Skeletal muscle satellite cell (primary cell): ENCODE measurements at regions not wholly inside any gene's neighbourhood (a gene's known extent, or its start where the extent isn't known, plus 50 kb on each side); places are given as distances from the start of the nearest gene placed in this dataset.

ENCODE experiments used
- H3K27me3 ChIP-seq: 2 replicates; pipeline ENCODE4 v1.7.0; 2013; ENCODE audit warnings: low read length; ENCODE audit not compliant: control insufficient read depth, insufficient read depth
- H3K36me3 ChIP-seq: 2 replicates; pipeline ENCODE4 v1.7.0; 2013; ENCODE audit warnings: mild to moderate bottlenecking, control low read depth, low read length; ENCODE audit not compliant: insufficient read depth
- H3K4me1 ChIP-seq: 2 replicates; pipeline ENCODE4 v1.7.0; 2013; ENCODE audit warnings: low read length; ENCODE audit not compliant: control insufficient read depth, insufficient read depth
- H3K4me2 ChIP-seq: 2 replicates; pipeline ENCODE4 v1.7.0; 2013; ENCODE audit warnings: mild to moderate bottlenecking, low read length
- H3K4me3 ChIP-seq: 2 replicates; pipeline ENCODE4 v1.7.0; 2013; ENCODE audit warnings: low read length
- H3K9ac ChIP-seq: 2 replicates; pipeline ENCODE4 v1.7.0; 2013; ENCODE audit warnings: mild to moderate bottlenecking, low read depth, low read length, moderate library complexity
- H3K9me3 ChIP-seq: replicated peaks from 2 replicates; pipeline ENCODE4 v1.7.0; 2013; ENCODE audit warnings: mild to moderate bottlenecking, control low read depth, low read length

DNA sequence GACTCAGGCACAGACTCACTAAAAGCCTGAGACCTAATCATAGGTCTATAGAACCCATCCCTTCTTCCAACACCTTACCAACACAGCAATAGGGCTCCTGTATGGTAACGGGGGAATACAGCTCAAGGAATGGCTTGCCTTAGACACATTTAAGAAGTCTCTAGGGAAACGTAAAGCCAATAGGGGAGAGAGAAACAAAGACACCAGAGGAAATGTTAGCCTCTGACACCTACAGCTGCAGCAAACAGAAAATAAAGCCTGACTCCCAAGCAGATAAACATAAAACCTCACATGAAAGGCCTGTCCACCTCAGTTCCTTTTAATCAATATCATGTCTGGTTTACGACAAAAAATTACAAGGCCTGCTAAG, 51.1 kb upstream of the NCOA1 start:
- Histone ChIP-seq H3K4me2 (no peak overlapping the region), H3K9ac (no peak overlapping the region), H3K4me1 (peaks cover 9% of the 10 kb centered on the region), H3K27me3 (no peaks in the 10 kb centered on the region), H3K4me3 (no peak overlapping the region), H3K9me3 (no peaks in the 10 kb centered on the region), H3K36me3 (no peaks in the 10 kb centered on the region)

DNA sequence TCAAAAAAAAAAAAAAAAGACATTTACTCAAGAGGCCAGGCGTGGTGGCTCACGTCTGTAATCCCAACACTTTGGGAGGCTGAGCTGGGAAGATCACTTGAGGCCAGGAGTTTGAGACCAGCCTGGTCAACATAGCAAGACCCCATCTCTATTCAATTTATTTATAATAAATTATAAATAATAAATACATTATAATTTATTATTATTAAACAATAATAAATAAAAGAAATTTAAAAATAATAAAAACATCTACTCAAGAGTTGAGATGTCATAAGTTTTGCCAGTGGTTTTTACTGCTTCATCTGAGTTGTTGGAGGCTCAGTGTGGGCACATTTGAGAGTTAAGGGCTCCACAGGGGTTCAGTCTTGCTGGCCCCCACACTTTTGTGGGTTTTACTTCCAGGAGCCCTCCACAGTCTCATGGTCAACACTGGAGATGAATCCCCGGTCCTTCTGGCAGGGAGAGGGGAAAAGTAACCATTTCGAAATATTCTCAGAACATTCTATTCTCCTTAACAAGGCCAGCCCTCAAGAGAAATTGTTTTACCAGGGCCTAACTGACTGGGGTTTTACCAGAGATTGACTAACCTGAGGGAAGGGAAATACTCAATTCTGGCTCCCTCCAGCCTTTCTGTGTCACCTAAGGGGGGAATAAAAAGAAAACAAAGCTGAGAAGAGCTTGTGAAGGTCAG, 51.6 kb upstream of the NCOA1 start:
- Histone ChIP-seq H3K27me3 (no peaks in the 10 kb centered on the region), H3K4me3 (no peak overlapping the region), H3K9me3 (no peaks in the 10 kb centered on the region), H3K4me1 (peaks cover 9% of the 10 kb centered on the region), H3K4me2 (no peak overlapping the region), H3K36me3 (no peaks in the 10 kb centered on the region), H3K9ac (no peak overlapping the region)

DNA sequence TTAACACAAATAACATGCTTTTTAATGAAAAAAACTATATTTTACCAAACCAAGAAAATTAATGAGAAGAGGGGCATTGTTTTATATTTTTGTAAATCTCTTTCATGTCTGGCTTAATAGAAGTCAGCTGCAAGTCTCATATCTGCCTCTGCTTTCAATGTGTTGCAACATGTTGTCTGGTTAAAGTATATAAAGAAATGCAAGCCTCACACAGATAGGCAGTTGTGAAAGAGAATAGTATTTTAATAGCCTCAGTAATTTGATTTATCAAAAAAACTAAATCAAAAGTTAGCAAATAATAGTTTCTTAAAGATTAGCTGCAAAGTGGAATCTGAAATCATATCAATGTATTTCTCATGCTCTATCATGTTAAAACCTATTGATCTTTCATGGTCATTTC, 52.9 kb upstream of the NCOA1 start:
- Histone ChIP-seq H3K4me1 (peaks cover 9% of the 10 kb centered on the region), H3K36me3 (no peaks in the 10 kb centered on the region), H3K9ac (no peak overlapping the region), H3K27me3 (no peaks in the 10 kb centered on the region), H3K4me2 (no peak overlapping the region), H3K4me3 (no peak overlapping the region), H3K9me3 (no peaks in the 10 kb centered on the region)

DNA sequence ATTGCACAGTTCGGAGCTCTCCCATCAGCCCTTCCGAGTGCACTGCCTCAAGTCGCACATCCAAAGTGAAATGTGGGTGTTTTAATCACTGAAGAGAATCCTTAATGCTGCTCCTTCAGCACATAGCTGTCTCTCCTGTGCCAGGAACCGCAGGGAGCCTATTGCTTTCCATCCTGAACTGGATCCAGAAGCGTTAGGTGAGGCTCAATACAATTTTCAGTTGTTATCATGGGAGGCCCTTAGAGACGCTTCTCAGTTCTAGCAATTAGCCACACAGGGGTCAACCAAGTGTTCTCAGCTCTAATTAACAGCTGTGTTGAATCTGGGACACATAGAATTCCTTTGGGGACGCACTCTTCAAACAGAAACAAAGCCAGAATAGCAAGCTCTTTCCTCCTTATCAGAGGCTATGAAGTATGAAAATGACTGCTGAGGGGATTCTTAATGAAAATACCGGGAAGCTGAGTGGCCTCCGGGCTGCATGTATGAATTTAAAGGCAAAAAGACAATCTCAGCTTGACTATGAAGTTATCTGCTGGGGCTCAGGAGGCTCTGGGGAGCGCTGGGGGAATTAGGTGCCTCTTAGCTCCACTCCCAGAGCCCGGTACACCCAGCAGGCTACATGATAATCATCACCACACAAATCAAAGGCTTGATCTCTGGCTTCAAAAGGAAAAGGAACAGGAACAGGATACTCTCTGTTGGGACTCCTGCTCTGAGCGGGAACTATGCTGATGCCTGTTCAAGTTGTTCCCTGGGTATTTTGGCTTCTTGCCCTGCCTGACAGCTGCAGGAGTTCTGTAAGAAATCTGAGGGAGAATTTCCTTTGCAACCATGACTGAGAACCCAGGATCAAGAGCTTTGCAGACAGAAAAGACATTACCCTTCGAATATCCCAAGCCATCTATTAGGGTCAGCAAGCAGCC, 55.4 kb upstream of the NCOA1 start:
- H3K9me3 ChIP-seq: no peaks in the 10 kb centered on the region
- H3K27me3 ChIP-seq: no peaks in the 10 kb centered on the region
- H3K4me1 ChIP-seq: peaks cover 9% of the 10 kb centered on the region
- H3K36me3 ChIP-seq: no peaks in the 10 kb centered on the region
- no peak overlapping the region for H3K9ac ChIP-seq
- no peak overlapping the region for H3K4me3 ChIP-seq
- H3K4me2 ChIP-seq: peak overlapping the region; percentile 39

DNA sequence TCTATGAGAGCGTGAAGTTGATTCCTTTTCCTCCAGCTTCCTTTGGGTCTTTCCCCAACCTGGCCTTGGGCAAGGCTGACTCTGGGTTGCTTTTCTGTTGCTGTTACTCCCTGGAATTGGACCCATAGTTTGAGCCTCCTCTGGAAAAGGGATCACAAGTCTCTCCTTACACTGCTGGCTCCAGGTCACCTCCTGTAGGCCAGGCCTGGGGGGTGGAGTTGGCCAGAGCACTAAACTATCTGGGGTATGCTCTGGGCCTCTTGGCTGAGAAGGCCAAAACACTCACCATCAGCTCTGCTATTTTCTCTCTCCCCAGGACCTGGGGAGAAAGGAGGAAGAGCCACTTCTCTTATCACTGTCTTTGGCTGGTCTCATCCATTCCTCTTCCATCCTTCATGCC, 56.5 kb upstream of the NCOA1 start:
- H3K4me2 ChIP-seq: no peak overlapping the region
- peaks cover 9% of the 10 kb centered on the region for H3K4me1 ChIP-seq
- no peaks in the 10 kb centered on the region for H3K27me3 ChIP-seq
- no peak overlapping the region for H3K4me3 ChIP-seq
- no peaks in the 10 kb centered on the region for H3K9me3 ChIP-seq
- no peaks in the 10 kb centered on the region for H3K36me3 ChIP-seq
- no peak overlapping the region for H3K9ac ChIP-seq

DNA sequence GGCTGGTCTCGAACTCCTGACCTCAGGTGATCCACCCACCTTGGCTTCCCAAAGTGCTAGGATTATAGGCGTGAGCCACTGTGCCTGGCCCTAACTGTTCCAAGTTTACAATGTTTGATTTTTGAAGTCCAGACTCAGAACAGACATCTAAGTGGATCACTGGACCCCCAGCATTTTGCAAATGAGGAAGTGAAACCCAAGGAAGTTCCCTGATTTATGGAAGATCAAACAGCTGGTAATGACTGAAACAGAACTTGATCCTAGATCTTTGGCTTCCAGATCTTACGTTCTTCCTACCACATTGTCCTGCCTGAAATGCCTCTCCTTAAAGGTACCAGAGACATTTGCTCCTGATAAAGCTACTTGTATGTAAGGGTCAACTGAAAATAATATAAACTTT, 58.3 kb upstream of the NCOA1 start:
- no peaks in the 10 kb centered on the region for H3K27me3 ChIP-seq
- no peak overlapping the region for H3K4me2 ChIP-seq
- H3K36me3 ChIP-seq: no peaks in the 10 kb centered on the region
- no peaks in the 10 kb centered on the region for H3K9me3 ChIP-seq
- H3K4me1 ChIP-seq: peaks cover 9% of the 10 kb centered on the region
- no peak overlapping the region for H3K9ac ChIP-seq
- no peak overlapping the region for H3K4me3 ChIP-seq

DNA sequence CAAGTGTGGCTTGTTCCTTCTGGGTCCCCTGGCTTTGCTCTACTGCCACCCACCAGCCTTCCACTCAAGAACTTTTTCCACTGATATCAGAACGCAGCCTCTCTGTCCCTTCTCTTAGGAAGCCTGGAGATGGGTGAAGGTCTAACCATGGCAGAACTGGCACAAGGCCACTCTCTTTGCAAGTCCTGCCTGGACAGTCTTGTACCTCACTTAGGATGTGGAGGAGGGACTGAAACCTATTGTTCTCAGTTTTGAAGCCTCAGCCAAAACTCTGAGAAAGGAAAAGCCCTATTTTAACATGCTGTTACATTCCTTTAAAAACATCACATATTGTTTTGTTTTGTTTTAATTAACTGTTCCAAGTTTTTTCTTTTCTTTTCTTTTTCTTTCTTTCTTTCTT, 58.9 kb upstream of the NCOA1 start:
- peaks cover 9% of the 10 kb centered on the region for H3K4me1 ChIP-seq
- H3K9me3 ChIP-seq: no peaks in the 10 kb centered on the region
- H3K27me3 ChIP-seq: no peaks in the 10 kb centered on the region
- H3K36me3 ChIP-seq: no peaks in the 10 kb centered on the region
- H3K9ac ChIP-seq: no peak overlapping the region
- no peak overlapping the region for H3K4me2 ChIP-seq
- no peak overlapping the region for H3K4me3 ChIP-seq

DNA sequence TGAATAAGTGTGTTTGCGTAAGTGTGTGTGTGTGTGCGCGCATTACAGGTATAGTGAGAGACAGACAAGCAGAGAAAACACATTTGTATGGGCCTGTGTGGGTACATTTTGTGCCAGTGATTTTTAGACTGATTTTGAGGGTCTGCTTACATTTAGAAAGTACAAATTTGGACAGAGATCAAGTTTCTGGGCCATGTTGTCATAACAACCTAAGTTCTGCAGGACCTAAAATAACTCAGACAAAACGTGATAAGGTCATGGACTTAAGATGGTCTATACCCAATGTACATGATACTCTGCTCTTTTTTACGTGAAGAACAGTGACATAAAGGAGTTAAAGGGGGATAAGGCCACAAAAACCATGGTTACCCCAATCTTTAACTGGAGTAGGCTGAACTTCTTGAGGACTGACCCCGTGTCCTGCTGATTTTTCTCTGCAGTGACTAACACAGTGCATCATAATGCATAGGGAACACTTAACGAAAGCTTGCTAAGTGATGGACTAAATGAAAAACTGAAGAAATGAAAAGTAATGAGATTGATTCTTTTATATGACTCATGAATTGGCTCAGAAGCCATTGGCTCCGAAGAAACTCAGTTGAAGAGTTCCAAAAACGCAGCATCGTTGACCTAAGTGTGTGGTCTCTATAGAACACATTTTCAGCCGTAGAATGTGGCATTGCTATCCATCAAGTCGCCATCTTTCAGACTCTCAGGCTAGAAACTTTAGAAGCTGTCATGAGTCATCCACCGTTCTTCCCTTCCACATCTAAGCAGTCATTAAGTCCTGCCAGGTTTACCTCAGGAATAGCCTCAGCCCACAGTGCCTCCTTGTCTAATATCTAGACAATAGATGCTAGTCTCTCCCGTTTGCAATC, 61.6 kb upstream of the NCOA1 start:
- Histone ChIP-seq H3K4me3 (no peak overlapping the region), H3K36me3 (no peaks in the 10 kb centered on the region), H3K4me2 (no peak overlapping the region), H3K4me1 (no peaks in the 10 kb centered on the region), H3K9me3 (no peaks in the 10 kb centered on the region), H3K27me3 (peaks cover 3% of the 10 kb centered on the region), H3K9ac (no peak overlapping the region)

DNA sequence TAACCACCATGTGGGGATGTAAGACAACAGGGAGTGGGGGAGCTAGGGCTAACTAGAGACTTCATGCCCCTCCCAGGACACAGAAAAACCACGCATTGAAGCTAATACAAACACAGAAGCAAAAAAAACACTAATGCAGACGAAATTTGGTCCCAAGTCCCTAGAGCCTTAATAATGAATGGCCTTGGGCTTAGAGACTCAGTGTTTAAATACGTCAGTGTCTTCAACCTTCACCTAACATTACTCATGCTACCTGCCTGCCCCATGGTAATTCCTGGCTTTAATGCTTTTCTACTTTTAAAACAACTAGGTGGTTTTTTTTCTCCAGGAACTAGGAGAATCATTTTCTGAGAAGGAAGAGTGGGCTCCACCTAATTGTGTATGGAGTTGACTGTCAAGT, 64.1 kb upstream of the ITSN2 start:
- Histone ChIP-seq H3K4me2 (no peak overlapping the region), H3K36me3 (no peaks in the 10 kb centered on the region), H3K4me3 (no peak overlapping the region), H3K9ac (no peak overlapping the region), H3K4me1 (no peaks in the 10 kb centered on the region), H3K9me3 (no peaks in the 10 kb centered on the region), H3K27me3 (peaks cover 3% of the 10 kb centered on the region)

DNA sequence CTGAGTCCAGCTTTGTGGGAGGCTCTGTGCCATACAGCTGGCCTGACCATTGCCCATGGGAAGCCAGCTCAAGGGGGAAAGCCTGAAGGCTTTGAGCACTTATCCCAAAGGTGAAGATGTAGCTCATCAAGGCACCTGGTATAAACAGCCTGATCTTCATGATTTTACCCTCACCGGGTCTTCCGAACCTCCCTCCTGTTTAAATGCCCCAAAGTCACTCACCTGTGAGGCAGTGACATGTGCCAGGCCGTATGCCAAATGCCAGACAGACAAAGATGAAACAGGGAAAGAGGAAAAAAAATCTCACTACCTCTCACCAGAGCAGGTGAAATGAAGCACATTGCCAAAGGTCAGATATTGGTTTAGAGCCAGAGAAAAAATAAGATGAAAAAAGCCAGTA, 62.8 kb upstream of the ITSN2 start:
- no peak overlapping the region for H3K9ac ChIP-seq
- H3K36me3 ChIP-seq: no peaks in the 10 kb centered on the region
- no peak overlapping the region for H3K4me2 ChIP-seq
- H3K4me1 ChIP-seq: no peaks in the 10 kb centered on the region
- no peaks in the 10 kb centered on the region for H3K9me3 ChIP-seq
- H3K4me3 ChIP-seq: no peak overlapping the region
- peaks cover 3% of the 10 kb centered on the region for H3K27me3 ChIP-seq

DNA sequence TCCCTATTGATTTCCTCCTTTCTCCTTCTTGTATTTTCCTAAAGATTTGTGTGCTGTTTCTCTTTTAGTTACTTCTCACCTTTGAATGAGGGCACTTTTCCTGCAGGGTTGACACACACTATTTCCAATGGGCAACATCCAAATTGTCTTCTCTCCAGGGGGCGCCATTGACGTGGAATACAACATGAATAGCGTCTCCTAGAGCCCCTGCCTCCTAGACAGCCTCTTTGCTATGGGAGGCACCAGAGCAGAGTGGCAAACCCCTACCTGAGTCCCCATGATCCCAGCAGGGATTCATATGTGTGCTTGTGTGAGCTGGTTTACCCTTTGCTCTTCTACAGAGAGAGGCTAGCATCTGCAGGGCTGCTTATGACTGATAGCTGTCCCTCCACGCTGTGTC, 61.3 kb upstream of the ITSN2 start:
- Histone ChIP-seq H3K27me3 (peaks cover 3% of the 10 kb centered on the region), H3K9ac (no peak overlapping the region), H3K4me3 (no peak overlapping the region), H3K9me3 (no peaks in the 10 kb centered on the region), H3K36me3 (no peaks in the 10 kb centered on the region), H3K4me1 (no peaks in the 10 kb centered on the region), H3K4me2 (no peak overlapping the region)
